ENCODE measurements at regions not wholly inside any gene's neighbourhood (a gene's known extent, or its start where the extent isn't known, plus 50 kb on each side); places are given as distances from the start of the nearest gene placed in this dataset.

- Histone ChIP-seq H3K9ac (ENCODE audit: low read length in 5 of 5) (no peak overlapping the region), H3K27me3 (ENCODE audit: control insufficient read depth in 5 of 5, insufficient read depth in 4 of 5, low read length in 5 of 5) (no peaks in the 10 kb centered on the region), H3K4me1 (ENCODE audit: control insufficient read depth in 5 of 5, insufficient read depth in 5 of 5, low read length in 5 of 5) (no peaks in the 10 kb centered on the region), H3K36me3 (ENCODE audit: control insufficient read depth in 5 of 5, insufficient read depth in 5 of 5, low read length in 5 of 5) (no peaks in the 10 kb centered on the region), H3K27ac (ENCODE audit: low read depth, low read length) (no peak overlapping the region), H3K4me3 (ENCODE audit: low read depth in 1 of 5, low read length in 5 of 5) (no peak overlapping the region), H3K9me3 (ENCODE audit: control insufficient read depth in 5 of 5, low read length in 5 of 5) (no peaks in the 10 kb centered on the region)
Measured at GRCh38 chr2:221282386-221282785, 289.7 kb downstream of the EPHA4 start.

- H3K27ac ChIP-seq (ENCODE audit: low read depth, low read length) = no peak overlapping the region
- H3K9ac ChIP-seq (ENCODE audit: low read length in 5 of 5) = no peak overlapping the region
- H3K36me3 ChIP-seq (ENCODE audit: control insufficient read depth in 5 of 5, insufficient read depth in 5 of 5, low read length in 5 of 5) = no peaks in the 10 kb centered on the region
- no peaks in the 10 kb centered on the region for H3K27me3 ChIP-seq (ENCODE audit: control insufficient read depth in 5 of 5, insufficient read depth in 4 of 5, low read length in 5 of 5)
- H3K9me3 ChIP-seq (ENCODE audit: control insufficient read depth in 5 of 5, low read length in 5 of 5) = no peaks in the 10 kb centered on the region
- H3K4me1 ChIP-seq (ENCODE audit: control insufficient read depth in 5 of 5, insufficient read depth in 5 of 5, low read length in 5 of 5) = no peaks in the 10 kb centered on the region
- no peak overlapping the region for H3K4me3 ChIP-seq (ENCODE audit: low read depth in 1 of 5, low read length in 5 of 5)
Measured at GRCh38 chr2:221283896-221284545, 288.1 kb downstream of the EPHA4 start.

GRCh38 chr2:221285148-221285547, 287.0 kb downstream of the EPHA4 start:
- Histone ChIP-seq H3K27ac (ENCODE audit: low read depth, low read length) (no peak overlapping the region), H3K4me1 (ENCODE audit: control insufficient read depth in 5 of 5, insufficient read depth in 5 of 5, low read length in 5 of 5) (no peaks in the 10 kb centered on the region), H3K27me3 (ENCODE audit: control insufficient read depth in 5 of 5, insufficient read depth in 4 of 5, low read length in 5 of 5) (no peaks in the 10 kb centered on the region), H3K36me3 (ENCODE audit: control insufficient read depth in 5 of 5, insufficient read depth in 5 of 5, low read length in 5 of 5) (no peaks in the 10 kb centered on the region), H3K9ac (ENCODE audit: low read length in 5 of 5) (no peak overlapping the region), H3K4me3 (ENCODE audit: low read depth in 1 of 5, low read length in 5 of 5) (no peak overlapping the region), H3K9me3 (ENCODE audit: control insufficient read depth in 5 of 5, low read length in 5 of 5) (no peaks in the 10 kb centered on the region)

- H3K9ac ChIP-seq (ENCODE audit: low read length in 5 of 5) = no peak overlapping the region
- H3K27ac ChIP-seq (ENCODE audit: low read depth, low read length) = no peak overlapping the region
- H3K27me3 ChIP-seq (ENCODE audit: control insufficient read depth in 5 of 5, insufficient read depth in 4 of 5, low read length in 5 of 5) = no peaks in the 10 kb centered on the region
- H3K9me3 ChIP-seq (ENCODE audit: control insufficient read depth in 5 of 5, low read length in 5 of 5) = no peaks in the 10 kb centered on the region
- no peak overlapping the region for H3K4me3 ChIP-seq (ENCODE audit: low read depth in 1 of 5, low read length in 5 of 5)
- no peaks in the 10 kb centered on the region for H3K36me3 ChIP-seq (ENCODE audit: control insufficient read depth in 5 of 5, insufficient read depth in 5 of 5, low read length in 5 of 5)
- H3K4me1 ChIP-seq (ENCODE audit: control insufficient read depth in 5 of 5, insufficient read depth in 5 of 5, low read length in 5 of 5) = no peaks in the 10 kb centered on the region
Measured at GRCh38 chr2:221286406-221286805, 285.7 kb downstream of the EPHA4 start.

GRCh38 chr2:221289389-221289788, 282.7 kb downstream of the EPHA4 start:
- Histone ChIP-seq H3K4me3 (ENCODE audit: low read depth in 1 of 5, low read length in 5 of 5) (no peak overlapping the region), H3K27me3 (ENCODE audit: control insufficient read depth in 5 of 5, insufficient read depth in 4 of 5, low read length in 5 of 5) (no peaks in the 10 kb centered on the region), H3K4me1 (ENCODE audit: control insufficient read depth in 5 of 5, insufficient read depth in 5 of 5, low read length in 5 of 5) (no peaks in the 10 kb centered on the region), H3K9ac (ENCODE audit: low read length in 5 of 5) (no peak overlapping the region), H3K9me3 (ENCODE audit: control insufficient read depth in 5 of 5, low read length in 5 of 5) (no peaks in the 10 kb centered on the region), H3K27ac (ENCODE audit: low read depth, low read length) (no peak overlapping the region), H3K36me3 (ENCODE audit: control insufficient read depth in 5 of 5, insufficient read depth in 5 of 5, low read length in 5 of 5) (no peaks in the 10 kb centered on the region)

GRCh38 chr2:221289846-221290245, 282.3 kb downstream of the EPHA4 start:
- Histone ChIP-seq H3K9me3 (ENCODE audit: control insufficient read depth in 5 of 5, low read length in 5 of 5) (no peaks in the 10 kb centered on the region), H3K4me1 (ENCODE audit: control insufficient read depth in 5 of 5, insufficient read depth in 5 of 5, low read length in 5 of 5) (no peaks in the 10 kb centered on the region), H3K27me3 (ENCODE audit: control insufficient read depth in 5 of 5, insufficient read depth in 4 of 5, low read length in 5 of 5) (no peaks in the 10 kb centered on the region), H3K27ac (ENCODE audit: low read depth, low read length) (no peak overlapping the region), H3K36me3 (ENCODE audit: control insufficient read depth in 5 of 5, insufficient read depth in 5 of 5, low read length in 5 of 5) (no peaks in the 10 kb centered on the region), H3K9ac (ENCODE audit: low read length in 5 of 5) (no peak overlapping the region), H3K4me3 (ENCODE audit: low read depth in 1 of 5, low read length in 5 of 5) (no peak overlapping the region)

- no peaks in the 10 kb centered on the region for H3K4me1 ChIP-seq (ENCODE audit: control insufficient read depth in 5 of 5, insufficient read depth in 5 of 5, low read length in 5 of 5)
- peaks cover 0 to 2% (median 0%) of the 10 kb centered on the region in 5 donors for H3K27me3 ChIP-seq (ENCODE audit: control insufficient read depth in 5 of 5, insufficient read depth in 4 of 5, low read length in 5 of 5)
- H3K4me3 ChIP-seq (ENCODE audit: low read depth in 1 of 5, low read length in 5 of 5) = no peak overlapping the region
- no peak overlapping the region for H3K9ac ChIP-seq (ENCODE audit: low read length in 5 of 5)
- no peak overlapping the region for H3K27ac ChIP-seq (ENCODE audit: low read depth, low read length)
- H3K36me3 ChIP-seq (ENCODE audit: control insufficient read depth in 5 of 5, insufficient read depth in 5 of 5, low read length in 5 of 5) = no peaks in the 10 kb centered on the region
- H3K9me3 ChIP-seq (ENCODE audit: control insufficient read depth in 5 of 5, low read length in 5 of 5) = no peaks in the 10 kb centered on the region
Measured at GRCh38 chr2:221293949-221294742, 278.0 kb downstream of the EPHA4 start.

- Histone ChIP-seq H3K27ac (ENCODE audit: low read depth, low read length) (no peak overlapping the region), H3K4me1 (ENCODE audit: control insufficient read depth in 5 of 5, insufficient read depth in 5 of 5, low read length in 5 of 5) (no peaks in the 10 kb centered on the region), H3K27me3 (ENCODE audit: control insufficient read depth in 5 of 5, insufficient read depth in 4 of 5, low read length in 5 of 5) (no peaks in the 10 kb centered on the region), H3K9ac (ENCODE audit: low read length in 5 of 5) (no peak overlapping the region), H3K36me3 (ENCODE audit: control insufficient read depth in 5 of 5, insufficient read depth in 5 of 5, low read length in 5 of 5) (no peaks in the 10 kb centered on the region), H3K4me3 (ENCODE audit: low read depth in 1 of 5, low read length in 5 of 5) (no peak overlapping the region), H3K9me3 (ENCODE audit: control insufficient read depth in 5 of 5, low read length in 5 of 5) (no peaks in the 10 kb centered on the region)
Measured at GRCh38 chr2:221304916-221305315, 267.2 kb downstream of the EPHA4 start.

GRCh38 chr2:221308507-221309066, 263.5 kb downstream of the EPHA4 start:
- Histone ChIP-seq H3K27me3 (ENCODE audit: control insufficient read depth in 5 of 5, insufficient read depth in 4 of 5, low read length in 5 of 5) (no peaks in the 10 kb centered on the region), H3K27ac (ENCODE audit: low read depth, low read length) (no peak overlapping the region), H3K9me3 (ENCODE audit: control insufficient read depth in 5 of 5, low read length in 5 of 5) (no peaks in the 10 kb centered on the region), H3K4me1 (ENCODE audit: control insufficient read depth in 5 of 5, insufficient read depth in 5 of 5, low read length in 5 of 5) (peaks cover 0 to 8% (median 0%) of the 10 kb centered on the region in 5 donors), H3K36me3 (ENCODE audit: control insufficient read depth in 5 of 5, insufficient read depth in 5 of 5, low read length in 5 of 5) (no peaks in the 10 kb centered on the region), H3K4me3 (ENCODE audit: low read depth in 1 of 5, low read length in 5 of 5) (no peak overlapping the region), H3K9ac (ENCODE audit: low read length in 5 of 5) (no peak overlapping the region)

- Histone ChIP-seq H3K4me3 (ENCODE audit: low read depth in 1 of 5, low read length in 5 of 5) (no peak overlapping the region), H3K9me3 (ENCODE audit: control insufficient read depth in 5 of 5, low read length in 5 of 5) (no peaks in the 10 kb centered on the region), H3K4me1 (ENCODE audit: control insufficient read depth in 5 of 5, insufficient read depth in 5 of 5, low read length in 5 of 5) (peaks cover 0 to 8% (median 0%) of the 10 kb centered on the region in 5 donors), H3K9ac (ENCODE audit: low read length in 5 of 5) (no peak overlapping the region), H3K27ac (ENCODE audit: low read depth, low read length) (no peak overlapping the region), H3K27me3 (ENCODE audit: control insufficient read depth in 5 of 5, insufficient read depth in 4 of 5, low read length in 5 of 5) (no peaks in the 10 kb centered on the region), H3K36me3 (ENCODE audit: control insufficient read depth in 5 of 5, insufficient read depth in 5 of 5, low read length in 5 of 5) (no peaks in the 10 kb centered on the region)
Measured at GRCh38 chr2:221309892-221310583, 262.1 kb downstream of the EPHA4 start.

Data from subcutaneous abdominal adipose tissue (tissue), 5 donors.